ENCODE measurements at regions not wholly inside any gene's neighbourhood (a gene's known extent, or its start where the extent isn't known, plus 50 kb on each side); places are given as distances from the start of the nearest gene placed in this dataset.

DNA sequence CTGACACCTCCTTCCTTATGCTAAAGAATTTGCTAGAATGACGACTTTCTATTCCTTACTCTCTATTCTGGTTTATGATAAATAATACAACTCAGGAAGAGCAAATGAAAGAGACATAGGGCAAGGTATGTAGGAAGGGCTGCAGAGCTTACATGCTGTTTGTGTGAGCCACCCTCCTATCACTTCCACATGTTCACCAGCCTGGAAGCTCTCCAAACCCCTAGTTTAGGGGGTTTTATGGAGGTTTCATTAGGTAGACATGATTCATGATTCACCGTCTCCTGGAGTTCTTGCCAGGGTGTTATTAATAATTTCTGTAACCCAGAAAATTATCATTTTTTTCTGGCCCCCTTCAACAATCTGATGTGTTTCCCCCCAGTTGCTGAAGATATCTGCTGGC is 172.1 kb upstream of the COL8A1 start:
- POLR2A ChIA-PET: no interaction called here
- 82% methylated on average over 2 of the region's 2 CpGs for WGBS (ENCODE audit: insufficient coverage, insufficient replicate concordance, low lambda C conversion rate, missing lambda C conversion rate)
- no peak for DNase-seq (ENCODE audit: low read depth, low spot score)
- no peaks in the 10 kb centered on the region for H3K9me3 ChIP-seq (replicated peaks; ENCODE audit: control insufficient read depth, insufficient read depth, low read length)
- no peaks in the 10 kb centered on the region for H3K4me1 ChIP-seq (ENCODE audit: control insufficient read depth, insufficient read depth, low read length)
- SMC1A ChIA-PET (ENCODE audit: uncharacterized antibody, unreplicated experiment): interaction anchor here (1.1 kb wide), 1 partner anchor 68 kb away, joined by 3 read pairs; no protein-coding TSS in a partner anchor
- ATAC-seq: no peak
- in situ Hi-C loops (cut with MboI): no loop called here
- intact Hi-C loops (cut with micrococcal nuclease; ENCODE audit: unreplicated experiment): no loop called here
- H4K20me1 ChIP-seq (ENCODE audit: control insufficient read depth, insufficient read depth): no peaks in the 10 kb centered on the region
- BruUV-seq (replicated peaks): no TSS peak
- no peaks in the 10 kb centered on the region for H3K36me3 ChIP-seq (ENCODE audit: control insufficient read depth in 2 of 2, insufficient read depth in 2 of 2, low read length in 1 of 2)
- RAD21 ChIA-PET (ENCODE audit: unreplicated experiment): no interaction called here
- H3K4me3 ChIP-seq: no peak overlapping the region
- no peaks in the 10 kb centered on the region for H3K79me2 ChIP-seq (ENCODE audit: control insufficient read depth, insufficient read depth, low read length)
- H3K27ac ChIP-seq (ENCODE audit: control insufficient read depth, insufficient read depth): no peak overlapping the region
- no peaks in the 10 kb centered on the region for H3K27me3 ChIP-seq (replicated peaks in 1 of 2; ENCODE audit: control insufficient read depth in 2 of 2, insufficient read depth in 2 of 2, low read length in 1 of 2)
- no peak overlapping the region for H3K4me2 ChIP-seq (ENCODE audit: control insufficient read depth, insufficient read depth)
- no peak overlapping the region for H2AFZ ChIP-seq (ENCODE audit: control insufficient read depth, low read depth, low read length)
- no peak for FAIRE-seq
- no peak overlapping the region for H3K9ac ChIP-seq (ENCODE audit: control insufficient read depth, insufficient read depth, low read length)
- TF ChIP-seq, protein P1, sequence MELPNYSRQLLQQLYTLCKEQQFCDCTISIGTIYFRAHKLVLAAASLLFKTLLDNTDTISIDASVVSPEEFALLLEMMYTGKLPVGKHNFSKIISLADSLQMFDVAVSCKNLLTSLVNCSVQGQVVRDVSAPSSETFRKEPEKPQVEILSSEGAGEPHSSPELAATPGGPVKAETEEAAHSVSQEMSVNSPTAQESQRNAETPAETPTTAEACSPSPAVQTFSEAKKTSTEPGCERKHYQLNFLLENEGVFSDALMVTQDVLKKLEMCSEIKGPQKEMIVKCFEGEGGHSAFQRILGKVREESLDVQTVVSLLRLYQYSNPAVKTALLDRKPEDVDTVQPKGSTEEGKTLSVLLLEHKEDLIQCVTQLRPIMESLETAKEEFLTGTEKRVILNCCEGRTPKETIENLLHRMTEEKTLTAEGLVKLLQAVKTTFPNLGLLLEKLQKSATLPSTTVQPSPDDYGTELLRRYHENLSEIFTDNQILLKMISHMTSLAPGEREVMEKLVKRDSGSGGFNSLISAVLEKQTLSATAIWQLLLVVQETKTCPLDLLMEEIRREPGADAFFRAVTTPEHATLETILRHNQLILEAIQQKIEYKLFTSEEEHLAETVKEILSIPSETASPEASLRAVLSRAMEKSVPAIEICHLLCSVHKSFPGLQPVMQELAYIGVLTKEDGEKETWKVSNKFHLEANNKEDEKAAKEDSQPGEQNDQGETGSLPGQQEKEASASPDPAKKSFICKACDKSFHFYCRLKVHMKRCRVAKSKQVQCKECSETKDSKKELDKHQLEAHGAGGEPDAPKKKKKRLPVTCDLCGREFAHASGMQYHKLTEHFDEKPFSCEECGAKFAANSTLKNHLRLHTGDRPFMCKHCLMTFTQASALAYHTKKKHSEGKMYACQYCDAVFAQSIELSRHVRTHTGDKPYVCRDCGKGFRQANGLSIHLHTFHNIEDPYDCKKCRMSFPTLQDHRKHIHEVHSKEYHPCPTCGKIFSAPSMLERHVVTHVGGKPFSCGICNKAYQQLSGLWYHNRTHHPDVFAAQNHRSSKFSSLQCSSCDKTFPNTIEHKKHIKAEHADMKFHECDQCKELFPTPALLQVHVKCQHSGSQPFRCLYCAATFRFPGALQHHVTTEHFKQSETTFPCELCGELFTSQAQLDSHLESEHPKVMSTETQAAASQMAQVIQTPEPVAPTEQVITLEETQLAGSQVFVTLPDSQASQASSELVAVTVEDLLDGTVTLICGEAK (IDR thresholded peaks at IDR 0.05; ENCODE audit: borderline replicate concordance): no peak
- TF ChIP-seq EP300 (IDR thresholded peaks at IDR 0.05; ENCODE audit: borderline replicate concordance in 1 of 2, control insufficient read depth in 1 of 2, low read depth in 2 of 2, low read length in 2 of 2) (no peak), SMAD5 (IDR thresholded peaks at IDR 0.05; ENCODE audit: low read depth) (no peak), CHD1 (IDR thresholded peaks at IDR 0.05; ENCODE audit: low read depth, low read length) (no peak), SRF (IDR thresholded peaks at IDR 0.05; ENCODE audit: low read depth in 2 of 2, low read length in 2 of 2) (no peak)
- TF ChIP-seq, protein P2, sequence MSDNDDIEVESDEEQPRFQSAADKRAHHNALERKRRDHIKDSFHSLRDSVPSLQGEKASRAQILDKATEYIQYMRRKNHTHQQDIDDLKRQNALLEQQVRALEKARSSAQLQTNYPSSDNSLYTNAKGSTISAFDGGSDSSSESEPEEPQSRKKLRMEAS (IDR thresholded peaks at IDR 0.05; ENCODE audit: low read depth, low read length): no peak
- CTCF ChIA-PET: interaction anchor here (0.8 kb wide), 1 partner anchor 33 kb away, joined by 3 read pairs; no protein-coding TSS in a partner anchor
